Peyer's patch (tissue), 4 donors: ENCODE measurements at regions not wholly inside any gene's neighbourhood (a gene's known extent, or its start where the extent isn't known, plus 50 kb on each side); places are given as distances from the start of the nearest gene placed in this dataset.

ENCODE experiments used
- DNase-seq, 3 donors: peaks; one replicate each; pipeline ENCODE4 v3.0.0-alpha.2; 2017 to 2019
- H3K27ac ChIP-seq, 4 donors: fragments of 200-600 bp; sonication (generic); one replicate each; pipeline ENCODE4 v1.5.1; 2016 to 2019
- H3K27me3 ChIP-seq, 2 donors: fragments of 200-600 bp; sonication (generic); one replicate each; pipeline ENCODE4 v1.5.1; 2019
- H3K36me3 ChIP-seq, 3 donors: fragments of 200-600 bp; sonication (generic); one replicate each; pipeline ENCODE4 v1.5.1; 2016 to 2019
- H3K4me1 ChIP-seq, 4 donors: fragments of 200-600 bp; sonication (generic); one replicate each; pipeline ENCODE4 v1.5.1; 2016 to 2019
- H3K4me3 ChIP-seq, 4 donors: fragments of 200-600 bp; sonication (generic); 1 replicate in 3 of 4; 2 replicates in 1 of 4; pipeline ENCODE4 v1.5.1; 2016 to 2019; ENCODE audit warnings: mild to moderate bottlenecking in 1 of 4
- H3K9me3 ChIP-seq, 4 donors: fragments of 200-600 bp; sonication (generic); one replicate each; pipeline ENCODE4 v1.5.1; 2016 to 2019; ENCODE audit warnings: mild to moderate bottlenecking in 1 of 4
- CTCF ChIP-seq, 6 experiments: fragments of 450-650 bp in 4 of 6; fragments of 200-600 bp in 2 of 6; sonication (generic) in 1 of 6; IDR thresholded peaks; one replicate each; pipeline ENCODE4 v1.5.1; 2017 to 2019; ENCODE audit warnings: antibody characterized with exemption in 6 of 6, mild to moderate bottlenecking in 3 of 6, moderate library complexity in 1 of 6
- POLR2A ChIP-seq, 2 donors: fragments of 450-650 bp; IDR thresholded peaks; one replicate each; pipeline ENCODE4 v1.5.1; 2017; ENCODE audit warnings: antibody characterized with exemption in 2 of 2, mild to moderate bottlenecking in 2 of 2, moderate library complexity in 2 of 2

GRCh38 chr13:74197677-74198429 is 63.6 kb upstream of the KLF12 start:
- H3K4me1 ChIP-seq: no peaks in the 10 kb centered on the region
- no peaks in the 10 kb centered on the region for H3K36me3 ChIP-seq
- TF ChIP-seq POLR2A (IDR thresholded peaks at IDR 0.05): no peak
- no peak for TF ChIP-seq CTCF (IDR thresholded peaks at IDR 0.05)
- H3K27me3 ChIP-seq: no peaks in the 10 kb centered on the region
- H3K9me3 ChIP-seq: no peaks in the 10 kb centered on the region
- H3K4me3 ChIP-seq: no peak overlapping the region
- no peak overlapping the region for H3K27ac ChIP-seq
- DNase-seq: no peak

- no peaks in the 10 kb centered on the region for H3K9me3 ChIP-seq
- TF ChIP-seq POLR2A (IDR thresholded peaks at IDR 0.05) (no peak), CTCF (IDR thresholded peaks at IDR 0.05) (no peak)
Measured at GRCh38 chr13:74194846-74195245, 60.6 kb upstream of the KLF12 start.

DNA sequence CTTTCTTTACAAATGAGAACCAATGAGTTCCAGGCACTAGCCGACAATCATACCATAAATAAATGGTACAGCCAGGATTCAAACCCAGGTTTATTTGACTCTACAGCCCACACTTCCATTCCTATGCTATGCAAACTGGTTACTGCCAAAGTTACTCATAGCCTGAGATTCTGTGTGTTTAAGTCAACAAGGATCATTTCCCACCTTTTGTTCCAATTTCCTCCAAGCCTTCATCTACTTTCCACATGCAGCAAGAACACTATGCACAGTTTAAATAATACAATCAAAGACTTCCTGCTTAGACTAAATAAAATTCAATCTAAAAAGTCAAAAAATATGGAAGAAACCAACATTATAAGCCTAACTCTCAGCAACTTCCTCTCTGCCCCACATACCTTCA is 59.2 kb upstream of the KLF12 start:
- no peak overlapping the region for H3K27ac ChIP-seq
- no peaks in the 10 kb centered on the region for H3K27me3 ChIP-seq
- H3K4me1 ChIP-seq: no peaks in the 10 kb centered on the region
- no peaks in the 10 kb centered on the region for H3K9me3 ChIP-seq
- no peak overlapping the region for H3K4me3 ChIP-seq
- H3K36me3 ChIP-seq: no peaks in the 10 kb centered on the region
- DNase-seq: no peak
- TF ChIP-seq CTCF (IDR thresholded peaks at IDR 0.05) (no peak), POLR2A (IDR thresholded peaks at IDR 0.05) (no peak)

More at GRCh38 chr13:74194846-74195245, 60.6 kb upstream of the KLF12 start:
- Histone ChIP-seq H3K4me3 (no peak overlapping the region), H3K27ac (no peak overlapping the region), H3K4me1 (no peaks in the 10 kb centered on the region), H3K36me3 (no peaks in the 10 kb centered on the region), H3K27me3 (no peaks in the 10 kb centered on the region)
- DNase-seq: no peak

- H3K36me3 ChIP-seq: no peaks in the 10 kb centered on the region
- TF ChIP-seq CTCF (IDR thresholded peaks at IDR 0.05) (no peak), POLR2A (IDR thresholded peaks at IDR 0.05) (no peak)
- H3K9me3 ChIP-seq: no peaks in the 10 kb centered on the region
- H3K4me3 ChIP-seq: no peak overlapping the region
- H3K27ac ChIP-seq: no peak overlapping the region
- H3K27me3 ChIP-seq: no peaks in the 10 kb centered on the region
- H3K4me1 ChIP-seq: no peaks in the 10 kb centered on the region
- no peak for DNase-seq
Measured at GRCh38 chr13:74191410-74191809, 57.2 kb upstream of the KLF12 start.

DNA sequence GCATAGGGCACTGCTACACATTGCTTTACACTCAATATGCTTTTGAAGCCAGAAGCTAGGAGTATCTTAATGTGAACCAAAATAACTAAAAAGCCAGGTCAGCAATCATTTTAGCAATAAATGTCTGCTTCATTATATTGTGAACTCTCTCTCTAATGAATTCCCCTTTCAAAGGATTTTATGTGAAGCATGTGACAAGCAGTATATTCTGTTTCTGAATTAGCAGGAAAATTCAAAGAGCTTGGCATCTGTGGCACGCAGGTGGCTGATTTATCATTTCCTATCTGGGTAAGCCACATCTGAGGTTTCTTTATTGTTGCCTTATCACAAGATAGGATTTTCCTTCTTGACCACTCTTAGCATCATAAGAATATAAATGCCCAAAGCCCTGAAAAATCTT is 56.8 kb upstream of the KLF12 start:
- Histone ChIP-seq H3K36me3 (no peaks in the 10 kb centered on the region), H3K27ac (no peak overlapping the region), H3K4me3 (no peak overlapping the region), H3K27me3 (no peaks in the 10 kb centered on the region), H3K9me3 (no peaks in the 10 kb centered on the region), H3K4me1 (no peaks in the 10 kb centered on the region)
- no peak for DNase-seq
- TF ChIP-seq POLR2A (IDR thresholded peaks at IDR 0.05) (no peak), CTCF (IDR thresholded peaks at IDR 0.05) (no peak)
